HCT116 (cell line): ENCODE measurements at regions not wholly inside any gene's neighbourhood (a gene's known extent, or its start where the extent isn't known, plus 50 kb on each side); places are given as distances from the start of the nearest gene placed in this dataset.

ENCODE experiments used
- ATAC-seq: fragments of 200-7000 bp; cut with Tn5 transposase; 2 replicates; pipeline ENCODE4 v1.9.1; 2020; ENCODE audit warnings: mild to moderate bottlenecking, moderate library complexity
- BruUV-seq: library from RNA; stranded (reverse); fragments of 400-500 nt; replicated peaks from 2 replicates; lab custom pipeline; 2021; lab: Mats Ljungman, UMichigan
- CTCF ChIA-PET: fragments of 300-600 bp; sonication (Branson Sonifier 250); formaldehyde crosslinking; loops from one replicate; lab custom pipeline; 2021; ENCODE audit warnings: antibody characterized with exemption; lab: Charles Lee
- POLR2A ChIA-PET: fragments of 300-600, 350-600 bp; sonication (Branson Sonifier 250); formaldehyde crosslinking; loops from one replicate; lab custom pipeline; 2021; ENCODE audit warnings: antibody characterized with exemption; lab: Charles Lee
- RAD21 ChIA-PET, 2 experiments: fragments of 300-600 bp; sonication (Branson Sonifier 250); formaldehyde crosslinking; loops; one replicate each; lab custom pipeline; 2023; ENCODE audit warnings: low total read pairs in 2 of 2; ENCODE audit not compliant: uncharacterized antibody in 2 of 2, unreplicated experiment in 2 of 2, low non-redundant PET in 1 of 2; lab: Charles Lee
- DNase-seq: peaks from one replicate; pipeline ENCODE4 v3.0.0-alpha.2; 2010; ENCODE audit warnings: low read depth, low spot score
- H2AFZ ChIP-seq: fragments of 200-600 bp; shearing (Covaris generic), sonication (generic); 2 replicates; pipeline ENCODE4 v1.6.1; 2017; ENCODE audit warnings: low read depth, mixed run types, mixed read lengths, antibody characterized with exemption, low read length; ENCODE audit not compliant: poor library complexity, severe bottlenecking
- H3K27ac ChIP-seq: 2 replicates; pipeline ENCODE4 v1.5.1; 2012; ENCODE audit warnings: low read depth, low read length
- H3K27me3 ChIP-seq: fragments of 200-600 bp; sonication (generic); 2 replicates; pipeline ENCODE4 v1.6.1; 2016; ENCODE audit warnings: mixed run types, low read length, mixed read lengths; ENCODE audit not compliant: insufficient read depth
- H3K36me3 ChIP-seq, 2 experiments: fragments of 200-500 bp in 1 of 2; fragments of 200-600 bp in 1 of 2; sonication (Bioruptor generic) in 1 of 2; sonication (generic) in 1 of 2; 2 replicates each; pipeline versions ENCODE4 v1.5.1 to v1.6.1; 2014 to 2016; ENCODE audit warnings: low read length in 2 of 2, inconsistent platforms in 1 of 2, mixed read lengths in 1 of 2, mixed run types in 1 of 2; ENCODE audit not compliant: insufficient read depth in 2 of 2, control insufficient read depth in 1 of 2
- H3K4me1 ChIP-seq, 2 experiments: fragments of 200-600 bp in 1 of 2; sonication (generic) in 1 of 2; 2 replicates each; pipeline versions ENCODE4 v1.5.1 to v1.6.1; 2012 to 2017; ENCODE audit warnings: low read length in 2 of 2, inconsistent platforms in 1 of 2, mild to moderate bottlenecking in 1 of 2, mixed read lengths in 1 of 2, mixed run types in 1 of 2, moderate library complexity in 1 of 2; ENCODE audit not compliant: insufficient read depth in 2 of 2, control insufficient read depth in 1 of 2
- H3K4me2 ChIP-seq: fragments of 200-600 bp; sonication (generic); 2 replicates; pipeline ENCODE4 v1.6.1; 2017; ENCODE audit warnings: mixed run types, low read length, mixed read lengths
- H3K4me3 ChIP-seq, 2 experiments: fragments of 200-600 bp in 1 of 2; sonication (generic) in 1 of 2; replicated peaks in 1 of 2; 2 replicates each; pipeline ENCODE4 v1.5.1; 2011 to 2016; ENCODE audit warnings: low read length in 2 of 2, control low read depth in 1 of 2, low read depth in 1 of 2, mild to moderate bottlenecking in 1 of 2, mixed read lengths in 1 of 2, mixed run types in 1 of 2
- H3K79me2 ChIP-seq: fragments of 200-600 bp; sonication (generic); 2 replicates; pipeline ENCODE4 v1.6.1; 2017; ENCODE audit warnings: mild to moderate bottlenecking, mixed run types, low read length, moderate library complexity, mixed read lengths; ENCODE audit not compliant: insufficient read depth
- H3K9ac ChIP-seq: fragments of 200-600 bp; sonication (generic); 2 replicates; pipeline ENCODE4 v1.6.1; 2016; ENCODE audit warnings: low read length, mixed read lengths
- H3K9me2 ChIP-seq: fragments of 200-600 bp; sonication (generic), shearing (Covaris generic); 2 replicates; pipeline ENCODE4 v1.6.1; 2017; ENCODE audit warnings: mixed run types, mild to moderate bottlenecking, moderate library complexity; ENCODE audit not compliant: insufficient read depth
- H3K9me3 ChIP-seq, 2 experiments: fragments of 200-500 bp in 1 of 2; fragments of 200-600 bp in 1 of 2; sonication (Bioruptor generic) in 1 of 2; sonication (generic) in 1 of 2; 2 replicates each; pipeline ENCODE4 v1.6.1; 2014 to 2017; ENCODE audit warnings: low read length in 2 of 2, mixed read lengths in 2 of 2, inconsistent platforms in 1 of 2, low read depth in 1 of 2, mild to moderate bottlenecking in 1 of 2, mixed run types in 1 of 2, moderate library complexity in 1 of 2; ENCODE audit not compliant: control insufficient read depth in 1 of 2, insufficient read depth in 1 of 2
- H4K20me1 ChIP-seq: fragments of 200-600 bp; sonication (generic), shearing (Covaris generic); 2 replicates; pipeline ENCODE4 v1.6.1; 2017; ENCODE audit warnings: mixed run types, mild to moderate bottlenecking, moderate library complexity; ENCODE audit not compliant: insufficient read depth
- EZH2phosphoT487 ChIP-seq: fragments of 200-600 bp; IDR thresholded peaks from 2 replicates; pipeline ENCODE4 v1.6.1; 2018; ENCODE audit warnings: antibody characterized with exemption, borderline replicate concordance
- POLR2AphosphoS5 ChIP-seq: IDR thresholded peaks from 2 replicates; pipeline ENCODE4 v1.6.1; 2011; ENCODE audit warnings: mild to moderate bottlenecking, low read depth, low read length, moderate library complexity
- TCF7L2 ChIP-seq: IDR thresholded peaks from 2 replicates; pipeline ENCODE4 v1.7.0; 2011; ENCODE audit warnings: borderline replicate concordance, inconsistent platforms; ENCODE audit not compliant: insufficient read depth, insufficient read length; ENCODE audit errors: extremely low read depth
- ZFX ChIP-seq: fragments of 450-650 bp; IDR thresholded peaks from 2 replicates; pipeline ENCODE4 v1.6.1; 2017
- intact Hi-C: fragments of 100-400 bp; cut with micrococcal nuclease; formaldehyde crosslinking; loops from 2 replicates; pipeline ENCODE4 v1.10.0; 2022
- TF ChIP-seq, protein P1 (sequence below): IDR thresholded peaks from 2 replicates; pipeline ENCODE4 v1.6.1; 2012; ENCODE audit warnings: low read depth

DNA sequence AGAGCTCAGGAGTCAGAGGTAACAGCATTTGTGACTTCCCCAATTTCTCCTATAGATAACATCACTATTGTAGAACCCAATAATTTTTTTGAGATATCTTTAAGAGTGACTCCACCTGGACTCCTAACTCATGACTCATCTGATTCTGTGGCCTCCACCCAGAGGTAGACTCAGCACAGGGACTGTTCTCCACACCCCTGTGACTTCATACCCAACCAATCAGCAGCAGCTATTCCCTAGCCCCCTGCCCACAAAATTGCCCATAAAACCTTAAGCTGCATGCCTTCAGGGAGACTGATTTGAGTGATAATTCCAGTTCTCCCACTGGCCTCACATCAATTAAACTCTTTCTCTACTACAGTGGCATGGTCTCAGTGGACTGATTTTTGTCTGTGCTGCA, 475.4 kb upstream of the FAT3 start:
- DNase-seq (no peak), ATAC-seq (no peak)
- CTCF ChIA-PET, result no interaction called here
- H3K9me2 ChIP-seq, result no peaks in the 10 kb centered on the region
- no TSS peak for BruUV-seq
- no peaks in the 10 kb centered on the region for H3K79me2 ChIP-seq
- no peaks in the 10 kb centered on the region for H4K20me1 ChIP-seq
- H3K27ac ChIP-seq, result no peak overlapping the region
- no peaks in the 10 kb centered on the region for H3K4me1 ChIP-seq
- no peak overlapping the region for H3K9ac ChIP-seq
- TF ChIP-seq POLR2AphosphoS5 (no peak), TCF7L2 (no peak), ZFX (no peak)
- TF ChIP-seq, protein P1, sequence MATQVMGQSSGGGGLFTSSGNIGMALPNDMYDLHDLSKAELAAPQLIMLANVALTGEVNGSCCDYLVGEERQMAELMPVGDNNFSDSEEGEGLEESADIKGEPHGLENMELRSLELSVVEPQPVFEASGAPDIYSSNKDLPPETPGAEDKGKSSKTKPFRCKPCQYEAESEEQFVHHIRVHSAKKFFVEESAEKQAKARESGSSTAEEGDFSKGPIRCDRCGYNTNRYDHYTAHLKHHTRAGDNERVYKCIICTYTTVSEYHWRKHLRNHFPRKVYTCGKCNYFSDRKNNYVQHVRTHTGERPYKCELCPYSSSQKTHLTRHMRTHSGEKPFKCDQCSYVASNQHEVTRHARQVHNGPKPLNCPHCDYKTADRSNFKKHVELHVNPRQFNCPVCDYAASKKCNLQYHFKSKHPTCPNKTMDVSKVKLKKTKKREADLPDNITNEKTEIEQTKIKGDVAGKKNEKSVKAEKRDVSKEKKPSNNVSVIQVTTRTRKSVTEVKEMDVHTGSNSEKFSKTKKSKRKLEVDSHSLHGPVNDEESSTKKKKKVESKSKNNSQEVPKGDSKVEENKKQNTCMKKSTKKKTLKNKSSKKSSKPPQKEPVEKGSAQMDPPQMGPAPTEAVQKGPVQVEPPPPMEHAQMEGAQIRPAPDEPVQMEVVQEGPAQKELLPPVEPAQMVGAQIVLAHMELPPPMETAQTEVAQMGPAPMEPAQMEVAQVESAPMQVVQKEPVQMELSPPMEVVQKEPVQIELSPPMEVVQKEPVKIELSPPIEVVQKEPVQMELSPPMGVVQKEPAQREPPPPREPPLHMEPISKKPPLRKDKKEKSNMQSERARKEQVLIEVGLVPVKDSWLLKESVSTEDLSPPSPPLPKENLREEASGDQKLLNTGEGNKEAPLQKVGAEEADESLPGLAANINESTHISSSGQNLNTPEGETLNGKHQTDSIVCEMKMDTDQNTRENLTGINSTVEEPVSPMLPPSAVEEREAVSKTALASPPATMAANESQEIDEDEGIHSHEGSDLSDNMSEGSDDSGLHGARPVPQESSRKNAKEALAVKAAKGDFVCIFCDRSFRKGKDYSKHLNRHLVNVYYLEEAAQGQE, result no peak
- H3K36me3 ChIP-seq, result no peaks in the 10 kb centered on the region
- POLR2A ChIA-PET, result no interaction called here
- RAD21 ChIA-PET, result no interaction called here
- no peaks in the 10 kb centered on the region for H3K27me3 ChIP-seq
- H3K4me3 ChIP-seq, result no peak overlapping the region
- H2AFZ ChIP-seq, result no peak overlapping the region
- intact Hi-C loops, result no loop called here
- H3K4me2 ChIP-seq, result no peak overlapping the region
- peaks cover 5 to 37% of the 10 kb centered on the region in 2 experiments; a peak in 2 of 4 replicates for H3K9me3 ChIP-seq

DNA sequence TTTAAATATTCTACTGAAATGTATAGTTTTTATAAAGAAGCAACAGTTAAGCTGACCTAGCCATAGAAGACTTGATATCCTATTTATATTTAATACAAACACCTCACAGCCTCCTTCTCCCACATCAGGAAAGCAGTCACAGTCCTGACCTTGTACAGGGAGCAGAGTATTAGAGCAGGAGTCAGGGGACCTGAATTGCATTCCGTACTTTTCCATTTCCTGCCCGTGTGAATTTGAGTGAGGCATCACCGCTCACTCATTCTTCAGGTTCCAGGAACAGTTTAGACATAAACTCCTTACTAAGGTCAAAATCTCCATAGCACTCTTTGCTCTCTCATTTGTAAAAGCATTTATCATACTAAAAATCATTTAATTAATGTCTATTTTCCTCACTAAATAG, 482.5 kb upstream of the FAT3 start:
- H3K79me2 ChIP-seq, result no peaks in the 10 kb centered on the region
- TF ChIP-seq, protein P1, result no peak
- TF ChIP-seq EZH2phosphoT487, result no peak

More for the DNA sequence above, 482.5 kb upstream of the FAT3 start:
- no TSS peak for BruUV-seq
- Histone ChIP-seq H3K4me3 (no peak overlapping the region), H4K20me1 (no peaks in the 10 kb centered on the region), H3K36me3 (no peaks in the 10 kb centered on the region), H3K4me2 (no peak overlapping the region), H3K27me3 (no peaks in the 10 kb centered on the region), H3K9me2 (no peaks in the 10 kb centered on the region), H3K27ac (no peak overlapping the region), H3K9me3 (peaks cover 0 to 10% of the 10 kb centered on the region in 2 experiments; a peak in 2 of 4 replicates), H3K4me1 (no peaks in the 10 kb centered on the region), H3K9ac (no peak overlapping the region), H2AFZ (no peak overlapping the region)
- no peak for ATAC-seq
- CTCF ChIA-PET, result no interaction called here
- POLR2A ChIA-PET, result no interaction called here
- RAD21 ChIA-PET, result no interaction called here
- intact Hi-C loops, result no loop called here
- no peak for DNase-seq
